ENCODE measurements at regions not wholly inside any gene's neighbourhood (a gene's known extent, or its start where the extent isn't known, plus 50 kb on each side); places are given as distances from the start of the nearest gene placed in this dataset.
"Not testable (repeated sequence)": the region's sequence is repeated elsewhere in the genome, so short reads cannot be mapped to it uniquely, and the experiment has no call there.

GRCh38 chr20:29883514-29884219, 1373.8 kb upstream of the DEFB115 start:
- not testable (repeated sequence) for H3K4me2 ChIP-seq (ENCODE audit: insufficient read depth, insufficient read length, low read length); H3K27ac Mint-ChIP-seq; H3K23ac ChIP-seq (ENCODE audit: insufficient read length, low read depth, low read length); H3K27me3 ChIP-seq (ENCODE audit: insufficient read depth, low read length); H3K14ac ChIP-seq (ENCODE audit: insufficient read depth, low read length); H3K4me1 ChIP-seq (ENCODE audit: insufficient read depth, low read length); H4K8ac ChIP-seq (replicated peaks; ENCODE audit: insufficient read length, low read depth, low read length); H3T11ph ChIP-seq (ENCODE audit: low read length); H3K79me2 ChIP-seq (ENCODE audit: insufficient read depth, low read length); H2BK5ac ChIP-seq (ENCODE audit: insufficient read length, low read length); H2AK5ac ChIP-seq (ENCODE audit: insufficient read length, low read length); H3K4me1 Mint-ChIP-seq; H2BK20ac ChIP-seq (ENCODE audit: low read depth, low read length, poor library complexity, severe bottlenecking); H2BK15ac ChIP-seq (ENCODE audit: low read depth, low read length); H2BK120ac ChIP-seq (ENCODE audit: low read depth, low read length, poor library complexity, severe bottlenecking); H2AFZ ChIP-seq (ENCODE audit: low read length); H3K79me1 ChIP-seq (ENCODE audit: insufficient read depth, low read depth, low read length, poor library complexity, severe bottlenecking); H2BK12ac ChIP-seq (ENCODE audit: insufficient read length, low read depth, low read length); H4K5ac ChIP-seq (ENCODE audit: insufficient read length, low read depth, low read length); H3K9ac ChIP-seq (ENCODE audit: extremely low read depth, insufficient read length, low read length); H3K23me2 ChIP-seq (ENCODE audit: insufficient read length, low read depth, low read length, poor library complexity, severe bottlenecking); H4K20me1 ChIP-seq (ENCODE audit: control insufficient read depth, insufficient read depth, insufficient read length); H3K56ac ChIP-seq (ENCODE audit: insufficient read length, low read depth, low read length); H3K4ac ChIP-seq (ENCODE audit: low read depth, low read length); H3K4me3 Mint-ChIP-seq; DNase-seq; H4K91ac ChIP-seq (ENCODE audit: insufficient read length, low read depth, low read length); H3K18ac ChIP-seq (ENCODE audit: insufficient read length, low read depth, low read length); H3K27ac ChIP-seq (ENCODE audit: insufficient read length, low read depth, low read length)
- Mint-ChIP-seq H3K36me3 (ENCODE audit: insufficient read depth in 1 of 3, low read depth in 3 of 3) (peaks cover 37 to 56% (median 41%) of the 10 kb centered on the region in 3 experiments), H3K27me3 (ENCODE audit: low read depth) (peaks cover 13% of the 10 kb centered on the region), H3K9me3 (peaks cover 85% of the 10 kb centered on the region in 2 experiments)
- H3K9me3 ChIP-seq (ENCODE audit: control insufficient read depth, low read depth, low read length), result peaks cover 57% of the 10 kb centered on the region
- WGBS (ENCODE audit: extremely low coverage, insufficient read length, low lambda C conversion rate), result no CpG with 5 or more reads among the region's 13 CpGs

DNA sequence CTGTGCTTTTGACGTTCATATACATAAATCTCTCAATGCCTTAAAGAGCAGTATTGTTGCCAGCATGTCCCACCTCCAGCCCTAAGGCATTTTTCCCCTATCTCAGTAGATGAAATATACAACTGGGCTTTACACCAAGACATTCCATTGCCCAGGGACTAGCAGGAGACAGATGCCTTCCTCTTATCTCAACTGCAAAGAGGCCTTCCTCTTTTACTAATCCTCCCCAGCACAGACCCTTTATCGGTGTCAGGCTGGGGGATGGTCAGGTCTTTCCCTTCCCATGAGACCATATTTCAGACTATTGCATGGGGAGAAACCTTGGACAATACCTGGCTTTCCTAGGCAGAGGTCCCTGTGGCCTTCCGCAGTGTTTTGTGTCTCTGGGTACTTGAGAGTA, 1373.1 kb upstream of the DEFB115 start:
- peaks cover 32 to 55% (median 36%) of the 10 kb centered on the region in 3 experiments for H3K36me3 Mint-ChIP-seq (ENCODE audit: insufficient read depth in 1 of 3, low read depth in 3 of 3)
- not testable (repeated sequence) for H3K9ac ChIP-seq (ENCODE audit: extremely low read depth, insufficient read length, low read length); H4K91ac ChIP-seq (ENCODE audit: insufficient read length, low read depth, low read length); H3K27ac Mint-ChIP-seq; H3K27ac ChIP-seq (ENCODE audit: insufficient read length, low read depth, low read length); H3K23ac ChIP-seq (ENCODE audit: insufficient read length, low read depth, low read length); H3K4me1 ChIP-seq (ENCODE audit: insufficient read depth, low read length); H3K27me3 ChIP-seq (ENCODE audit: insufficient read depth, low read length); H2BK120ac ChIP-seq (ENCODE audit: low read depth, low read length, poor library complexity, severe bottlenecking); H2BK15ac ChIP-seq (ENCODE audit: low read depth, low read length); H3K14ac ChIP-seq (ENCODE audit: insufficient read depth, low read length); H3K4me3 Mint-ChIP-seq; H4K8ac ChIP-seq (replicated peaks; ENCODE audit: insufficient read length, low read depth, low read length); H2AK5ac ChIP-seq (ENCODE audit: insufficient read length, low read length); H3K4ac ChIP-seq (ENCODE audit: low read depth, low read length); H2AFZ ChIP-seq (ENCODE audit: low read length); H2BK20ac ChIP-seq (ENCODE audit: low read depth, low read length, poor library complexity, severe bottlenecking); H4K20me1 ChIP-seq (ENCODE audit: control insufficient read depth, insufficient read depth, insufficient read length); H4K5ac ChIP-seq (ENCODE audit: insufficient read length, low read depth, low read length); H3K79me1 ChIP-seq (ENCODE audit: insufficient read depth, low read depth, low read length, poor library complexity, severe bottlenecking); H3K4me2 ChIP-seq (ENCODE audit: insufficient read depth, insufficient read length, low read length); DNase-seq; H3K79me2 ChIP-seq (ENCODE audit: insufficient read depth, low read length); H3K27me3 Mint-ChIP-seq (ENCODE audit: low read depth); H3K4me1 Mint-ChIP-seq; H3T11ph ChIP-seq (ENCODE audit: low read length); H3K18ac ChIP-seq (ENCODE audit: insufficient read length, low read depth, low read length); H2BK12ac ChIP-seq (ENCODE audit: insufficient read length, low read depth, low read length); H3K23me2 ChIP-seq (ENCODE audit: insufficient read length, low read depth, low read length, poor library complexity, severe bottlenecking); H3K56ac ChIP-seq (ENCODE audit: insufficient read length, low read depth, low read length); H2BK5ac ChIP-seq (ENCODE audit: insufficient read length, low read length)
- peaks cover 78 to 83% of the 10 kb centered on the region in 2 experiments for H3K9me3 Mint-ChIP-seq
- H3K9me3 ChIP-seq (ENCODE audit: control insufficient read depth, low read depth, low read length), result peaks cover 51% of the 10 kb centered on the region
- no CpG with 5 or more reads among the region's 3 CpGs for WGBS (ENCODE audit: extremely low coverage, insufficient read length, low lambda C conversion rate)

Data from H9 (cell line).